HPDE6-E6E7 (cell line): ENCODE measurements at regions not wholly inside any gene's neighbourhood (a gene's known extent, or its start where the extent isn't known, plus 50 kb on each side); places are given as distances from the start of the nearest gene placed in this dataset.
"Not testable (repeated sequence)": the region's sequence is repeated elsewhere in the genome, so short reads cannot be mapped to it uniquely, and the experiment has no call there.

Source experiments
- DNase-seq: peaks from one replicate; pipeline ENCODE4 v3.0.0; 2011; ENCODE audit warnings: missing footprints; ENCODE audit errors: extremely low spot score

DNA sequence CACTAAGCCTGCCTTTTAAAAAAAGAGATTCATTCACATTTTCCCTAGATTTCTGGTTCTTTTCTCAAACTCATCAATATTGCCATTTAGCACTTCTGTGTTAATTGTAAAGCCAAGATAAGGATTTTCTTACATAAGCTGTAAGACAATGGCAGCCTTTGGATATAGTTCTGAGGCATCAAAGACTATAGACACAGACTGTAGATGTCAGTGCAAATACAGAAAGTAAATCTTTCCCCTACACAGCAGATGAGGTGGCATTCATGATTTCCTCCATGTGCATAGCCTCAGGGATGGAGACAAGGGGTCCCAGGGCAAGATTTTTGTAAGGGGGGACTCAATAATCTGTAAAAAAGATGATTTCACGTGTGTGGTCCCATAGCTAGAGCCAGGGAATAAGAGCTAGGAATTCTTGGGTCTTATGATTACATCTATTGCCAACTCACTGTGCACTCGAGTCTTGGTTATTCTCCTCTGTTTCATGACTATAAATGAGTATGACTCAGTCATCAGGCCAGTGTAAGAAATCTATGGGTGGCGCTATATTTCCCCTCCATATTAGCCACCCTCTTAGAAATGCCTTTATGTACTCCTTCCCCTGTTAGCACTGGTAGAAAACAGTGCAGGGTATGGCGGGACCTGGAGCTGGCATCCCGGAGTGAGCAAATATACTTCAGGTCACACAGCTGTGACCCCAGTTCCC lies 207.5 kb downstream of the EXOC5 start:
- DNase-seq = no peak

DNA sequence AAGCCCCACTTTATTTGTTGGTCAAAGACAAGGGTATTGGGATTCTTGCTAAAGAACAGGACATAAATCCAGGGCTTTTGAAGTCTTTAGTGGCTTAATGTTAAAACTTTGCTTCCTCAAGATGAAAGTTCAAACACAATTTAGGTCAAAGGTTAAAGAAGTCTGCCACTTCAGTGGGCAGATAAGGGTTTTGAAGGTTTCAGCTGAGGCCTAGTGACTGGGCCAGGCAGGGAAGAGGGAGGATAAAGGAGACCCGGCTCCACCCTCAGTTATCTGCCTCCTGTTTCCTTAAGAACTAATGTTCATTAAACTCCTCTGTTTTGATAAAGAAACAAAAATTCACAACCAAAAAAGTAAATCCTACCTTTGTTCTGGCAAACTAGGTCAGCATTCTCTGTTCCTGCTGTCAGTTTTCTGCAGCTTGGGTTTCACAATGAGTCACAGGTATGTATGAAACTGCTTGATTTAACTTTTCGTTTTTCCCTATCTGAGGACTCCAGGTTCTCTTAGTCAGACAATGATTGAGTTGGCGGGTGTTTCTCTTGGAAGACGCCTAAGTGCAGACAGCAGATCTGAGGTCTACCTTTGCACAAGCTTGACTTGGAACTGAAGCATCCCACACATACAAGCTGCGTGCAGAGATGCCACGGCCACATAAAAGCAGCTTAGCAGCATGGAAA lies 208.3 kb downstream of the EXOC5 start:
- peak; percentile 56 for DNase-seq

GRCh38 chr14:57058319-57058718 lies 210.4 kb downstream of the EXOC5 start:
- no peak for DNase-seq

- no peak for DNase-seq
Measured at GRCh38 chr14:57057803-57058202, 210.9 kb downstream of the EXOC5 start.

DNA sequence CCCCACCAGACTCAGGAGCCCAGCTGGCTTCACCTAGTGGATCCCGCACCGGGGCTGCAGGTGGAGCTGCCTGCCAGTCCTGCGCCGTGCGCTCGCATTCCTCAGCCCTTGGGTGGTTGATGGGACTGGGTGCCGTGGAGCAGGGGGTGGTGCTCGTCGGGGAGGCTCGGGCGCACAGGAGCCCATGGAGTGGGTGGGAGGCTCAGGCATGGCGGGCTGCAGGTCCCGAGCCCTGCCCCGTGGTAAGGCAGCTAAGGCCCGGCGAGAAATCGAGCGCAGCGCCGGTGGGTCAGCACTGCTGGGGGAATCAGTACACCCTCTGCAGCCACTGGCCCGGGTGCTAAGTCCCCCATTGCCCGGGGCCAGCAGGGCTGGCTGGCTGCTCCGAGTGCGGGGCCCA lies 212.2 kb downstream of the EXOC5 start:
- not testable (repeated sequence) for DNase-seq

GRCh38 chr14:57052705-57053302 lies 215.9 kb downstream of the EXOC5 start:
- DNase-seq = no peak

DNA sequence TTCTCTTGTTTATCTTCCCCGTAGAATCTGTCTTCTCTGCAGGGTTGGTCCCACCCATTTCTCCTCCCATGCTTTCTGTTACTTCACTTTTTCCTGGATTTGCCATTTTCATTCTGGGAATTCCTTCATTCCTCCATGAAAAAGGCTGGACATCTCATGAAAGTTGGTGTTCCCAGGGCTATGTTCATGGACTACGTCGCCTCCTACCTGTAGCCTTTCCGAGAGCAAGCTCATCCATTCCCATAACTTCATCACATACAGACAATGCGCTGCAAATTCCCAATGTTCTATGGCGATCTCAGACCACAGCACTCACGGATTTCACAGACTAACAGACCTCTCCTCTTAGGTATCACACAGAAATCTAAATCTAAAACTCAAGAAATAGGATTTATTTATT lies 217.1 kb downstream of the EXOC5 start:
- DNase-seq = no peak

DNA sequence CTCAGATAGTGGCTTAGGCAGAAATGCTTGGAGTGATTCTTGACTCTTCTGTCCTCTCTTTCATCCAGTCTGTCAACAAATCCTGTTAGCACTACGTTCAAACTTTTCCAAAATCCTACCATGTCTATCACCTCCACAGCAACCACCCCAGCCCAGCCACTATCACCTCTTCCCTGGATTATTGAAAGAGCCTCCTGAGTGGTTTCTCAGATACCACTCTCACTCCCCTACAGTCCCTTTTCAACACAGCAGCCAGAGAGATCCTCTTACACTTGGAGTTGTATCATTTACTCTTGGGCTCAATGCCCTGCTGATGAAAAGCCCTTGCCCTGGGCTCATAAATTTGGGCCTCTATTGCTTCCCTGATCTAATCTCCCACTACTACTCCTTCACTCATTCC lies 218.9 kb downstream of the EXOC5 start:
- DNase-seq = no peak

DNA sequence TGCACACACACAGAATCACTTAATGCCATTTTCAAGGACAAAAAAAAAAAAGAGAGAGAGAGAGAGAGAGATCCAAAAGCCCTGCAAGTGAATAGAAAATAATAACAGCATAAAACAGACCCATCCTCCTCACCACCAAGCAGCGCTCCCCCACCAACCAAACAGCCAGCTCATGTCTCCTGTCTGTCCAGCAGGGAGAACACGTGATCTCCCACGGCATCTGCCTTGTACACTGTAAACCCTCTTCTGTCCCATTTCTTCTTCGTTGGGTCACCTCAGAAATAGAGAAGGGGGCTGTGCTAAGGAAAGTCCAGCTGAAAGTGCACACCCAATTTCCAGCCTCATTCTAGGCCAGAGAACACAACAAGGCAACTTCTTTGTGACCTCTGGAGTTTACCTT lies 222.5 kb downstream of the EXOC5 start:
- DNase-seq = no peak

DNA sequence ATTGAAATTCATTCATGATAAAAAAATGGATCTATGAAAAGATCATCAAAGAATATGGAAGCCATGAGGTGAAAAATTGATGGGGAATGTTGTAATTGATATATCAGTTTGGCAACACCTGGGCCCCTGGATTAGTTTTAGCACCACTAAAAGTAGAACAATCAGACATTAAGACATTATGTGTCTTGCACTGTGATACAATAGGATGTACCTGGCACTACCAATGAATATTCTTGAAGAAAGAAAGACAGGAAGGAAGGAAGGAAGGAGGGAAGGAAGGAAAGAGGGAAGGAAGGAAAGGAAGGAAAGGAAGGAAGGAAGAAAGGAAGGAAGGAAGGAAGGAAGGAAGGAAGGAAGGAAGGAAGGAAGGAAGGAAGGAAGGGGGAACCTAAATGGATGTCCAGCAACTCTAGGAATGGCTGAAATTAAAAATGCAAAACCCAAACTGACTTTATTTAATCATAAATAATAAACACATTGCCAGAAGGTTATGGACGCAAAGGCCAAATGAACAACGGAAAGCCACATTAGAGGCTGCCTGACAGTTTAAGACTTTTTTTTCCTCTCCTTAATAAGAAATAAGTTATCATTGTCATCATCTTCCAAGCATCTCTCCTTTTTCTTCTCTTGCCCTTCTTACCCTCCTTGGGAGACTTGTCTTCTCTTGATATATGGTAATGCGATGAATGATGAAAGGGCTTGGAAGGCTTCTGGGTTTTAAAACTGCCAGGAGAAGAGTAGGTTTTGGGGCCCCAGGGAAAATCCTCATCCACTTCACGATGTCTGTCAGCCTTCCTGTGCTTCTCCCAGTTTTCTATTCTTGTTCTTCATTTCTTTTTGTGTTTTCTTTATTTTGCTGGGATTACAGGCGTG lies 224.4 kb downstream of the EXOC5 start:
- not testable (repeated sequence) for DNase-seq

- DNase-seq = no peak
Measured at GRCh38 chr14:57038689-57039088, 228.4 kb upstream of the OTX2 start.

GRCh38 chr14:57031474-57031873 lies 221.2 kb upstream of the OTX2 start:
- DNase-seq = no peak

DNA sequence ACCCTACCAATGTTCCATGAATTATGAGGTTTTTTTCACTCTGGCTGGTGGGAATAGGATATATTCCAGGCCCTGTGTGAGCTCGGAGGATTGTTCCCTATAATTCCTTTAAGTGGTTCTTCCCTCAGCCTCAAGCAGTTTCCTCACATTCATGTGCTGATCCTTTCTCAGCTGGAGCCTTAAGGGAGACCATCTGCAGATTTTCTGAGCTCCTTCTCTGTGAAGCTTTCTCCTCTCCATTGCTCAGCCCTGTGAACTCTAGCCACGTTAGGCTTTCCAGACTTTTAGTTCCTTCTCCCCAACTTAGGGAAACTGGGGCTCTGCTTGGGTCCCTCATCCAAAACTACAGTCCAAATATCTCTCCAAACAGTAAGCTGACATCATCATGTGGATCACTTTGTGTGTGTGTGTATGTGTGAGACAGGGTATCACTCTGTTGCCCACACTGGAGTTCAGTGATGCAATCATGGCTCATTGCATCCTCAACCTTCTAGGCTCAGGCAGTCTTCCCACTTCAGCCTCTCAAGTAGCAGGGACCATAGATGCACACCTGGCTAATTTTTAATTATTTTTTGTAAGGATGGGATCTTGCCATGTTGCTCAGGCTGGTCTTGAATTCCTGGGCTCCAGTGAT lies 219.5 kb upstream of the OTX2 start:
- no peak for DNase-seq

DNA sequence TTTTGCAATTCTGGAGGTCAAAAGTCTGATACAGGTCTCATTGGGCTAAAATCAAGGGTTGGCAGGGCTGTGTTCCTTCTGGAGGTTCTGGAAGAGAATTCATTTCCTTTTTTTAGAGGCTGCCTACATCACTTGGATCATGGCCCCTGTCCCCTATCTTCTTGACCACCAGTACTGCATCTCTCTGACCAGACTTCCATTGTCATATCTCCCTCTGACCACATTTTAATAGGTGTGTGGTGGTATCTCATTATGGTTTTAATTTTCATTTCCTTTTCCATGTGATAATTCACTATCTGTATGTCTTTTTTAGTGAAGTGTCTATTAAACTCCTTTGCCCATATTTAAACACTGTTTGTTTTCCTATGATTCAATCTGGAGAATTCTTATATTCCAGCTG lies 215.2 kb upstream of the OTX2 start:
- no peak for DNase-seq

GRCh38 chr14:57022608-57023007 lies 212.3 kb upstream of the OTX2 start:
- no peak for DNase-seq

DNA sequence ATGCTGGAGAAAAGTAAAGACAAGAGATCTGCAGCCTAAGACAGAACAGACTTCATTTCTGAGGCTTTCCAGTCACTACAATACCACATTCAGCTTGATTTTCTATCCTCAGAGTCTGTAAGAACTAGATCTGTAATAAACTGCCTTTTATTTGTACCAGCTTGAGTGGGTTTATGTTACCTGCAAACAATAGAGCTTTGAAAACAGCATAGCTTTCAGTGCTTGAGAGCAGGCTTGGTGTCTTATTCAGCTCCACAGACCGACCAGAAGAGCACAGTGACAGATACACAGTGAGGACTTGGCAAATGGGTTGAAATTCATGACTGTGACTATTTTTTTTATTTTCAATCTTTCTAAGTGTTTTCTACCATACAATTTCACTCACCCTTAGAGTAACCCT lies 207.8 kb upstream of the OTX2 start:
- no peak for DNase-seq

DNA sequence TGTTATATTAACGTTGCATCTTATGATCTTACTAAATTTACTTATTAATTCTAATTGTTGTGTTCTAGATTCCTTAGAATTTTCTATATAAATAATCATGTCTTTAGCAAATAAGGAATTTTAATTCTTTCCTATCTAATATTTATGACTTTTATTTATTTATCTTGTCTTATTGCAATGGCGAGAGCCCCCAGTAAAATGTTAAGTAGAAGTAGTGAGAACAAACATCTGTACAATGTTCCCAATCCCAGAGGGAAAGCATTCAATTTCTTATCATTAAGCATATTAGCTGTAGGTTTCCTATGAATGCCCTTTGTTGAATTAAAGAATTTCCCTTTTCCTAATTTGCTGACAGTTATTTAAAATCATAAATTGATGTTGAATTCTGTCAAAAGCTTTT lies 203.7 kb upstream of the OTX2 start:
- no peak for DNase-seq

DNA sequence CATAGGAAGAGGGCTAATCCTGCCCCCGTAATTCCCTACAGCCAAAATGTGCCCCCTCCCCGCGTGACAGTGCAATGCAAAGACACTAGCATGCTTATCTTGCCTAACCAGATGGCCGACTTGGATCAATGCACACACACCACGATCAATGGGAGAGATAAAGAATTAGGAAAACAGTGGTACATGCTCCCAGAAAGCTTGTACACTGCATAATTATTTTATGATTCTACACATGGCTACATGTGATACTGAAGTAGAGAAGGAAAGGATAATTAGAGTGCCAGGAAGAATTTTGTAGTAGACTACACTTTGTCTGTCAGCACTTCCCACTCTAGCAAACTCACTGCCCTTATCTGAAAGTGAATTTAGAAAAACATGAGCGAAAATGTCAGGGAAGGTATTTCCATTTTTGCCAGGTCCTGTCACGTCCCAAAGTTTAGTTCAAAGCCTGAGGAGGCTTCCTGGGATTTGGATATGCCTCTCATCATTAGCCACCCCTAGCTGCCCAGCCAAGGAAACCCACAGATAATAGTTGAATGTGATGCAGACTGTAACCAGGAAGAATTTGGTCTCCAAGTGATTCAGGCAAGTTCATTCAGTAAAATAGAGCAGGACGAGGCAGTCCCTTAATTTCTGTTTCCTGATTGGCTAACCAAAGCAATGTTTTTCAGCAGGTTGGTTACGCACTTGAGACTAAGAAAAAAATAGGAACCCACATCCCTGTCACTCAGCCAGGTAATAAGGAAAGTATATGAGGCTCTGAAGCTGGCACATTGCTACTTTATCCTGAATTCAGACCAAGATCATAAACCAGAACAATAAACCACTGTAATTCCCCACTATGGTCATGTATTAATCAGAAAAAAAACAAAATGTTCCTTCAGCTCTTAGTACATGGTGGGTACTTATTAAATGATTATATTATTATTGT lies 199.6 kb upstream of the OTX2 start:
- no peak for DNase-seq

DNA sequence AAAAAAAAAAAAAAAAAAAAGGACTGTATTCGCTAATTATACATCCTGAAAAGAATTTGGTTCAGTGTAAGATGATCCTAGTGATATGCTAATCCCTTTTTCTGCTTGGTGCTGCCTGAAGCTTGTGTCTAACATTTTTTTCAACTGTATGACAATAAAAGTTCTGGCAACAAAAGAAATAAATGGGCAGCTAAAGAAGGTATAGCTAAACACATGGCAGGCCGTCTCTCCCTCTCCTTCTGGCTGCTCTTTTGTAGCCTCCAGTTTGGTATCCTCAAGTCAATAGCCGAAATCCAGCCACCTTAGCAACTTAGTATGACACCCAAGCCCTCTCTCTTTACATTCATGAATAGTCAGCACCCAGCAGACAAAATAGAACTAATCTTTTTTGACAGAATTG lies 198.3 kb upstream of the OTX2 start:
- DNase-seq = no peak

DNA sequence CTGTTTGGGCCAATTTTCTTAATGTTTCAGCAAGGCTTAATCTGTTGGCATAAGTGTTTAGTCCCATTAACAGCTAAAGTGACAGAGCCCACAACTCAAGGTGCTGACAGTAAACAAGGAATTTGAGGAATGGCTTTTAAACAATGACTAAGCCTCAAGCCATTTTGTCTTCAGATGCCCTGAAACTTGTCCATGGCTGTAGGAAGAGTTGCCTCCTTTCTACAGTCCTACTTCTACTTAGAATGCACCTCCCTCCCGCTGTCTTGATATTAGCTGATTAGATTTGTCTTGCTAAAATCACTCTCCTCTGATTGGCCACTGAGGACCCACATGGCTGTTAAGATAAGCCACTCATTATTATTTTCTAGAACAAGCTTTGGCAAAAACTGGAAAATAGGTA lies 188.4 kb upstream of the OTX2 start:
- no peak for DNase-seq
